Activated CD4-positive, alpha-beta T cell treated with anti-CD3 and anti-CD28 coated beads for 36 hours (primary cell): ENCODE measurements at regions not wholly inside any gene's neighbourhood (a gene's known extent, or its start where the extent isn't known, plus 50 kb on each side); places are given as distances from the start of the nearest gene placed in this dataset. TPM values are rescaled to one million over a fixed set of nuclear protein-coding genes. Genes with fewer than 3 reads are reported as not detected.

ENCODE experiments used
- microRNA-seq: library from miRNA; unstranded; fragments of <30 nt; microRNA quantifications from one replicate; pipeline ENCODE4 v1.2.0, GENCODE V29; 2021; ENCODE audit warnings: borderline replicate concordance

Small RNAs in the stretch of these regions (microRNA-seq; reads per million reads assigned to microRNA genes)
- not detected for gene MIR4261
